ENCODE measurements at regions not wholly inside any gene's neighbourhood (a gene's known extent, or its start where the extent isn't known, plus 50 kb on each side); places are given as distances from the start of the nearest gene placed in this dataset.
"Not testable (repeated sequence)": the region's sequence is repeated elsewhere in the genome, so short reads cannot be mapped to it uniquely, and the experiment has no call there.

- DNase-seq = not testable (repeated sequence)
These were observed 150.0 kb downstream of the AVL9 start for GRCh38 chr7:32645255-32645654.

GRCh38 chr7:32643194-32643593, 147.9 kb downstream of the AVL9 start:
- DNase-seq = no peak

- no peak for DNase-seq
These were observed 143.8 kb downstream of the AVL9 start for GRCh38 chr7:32639122-32639521.

GRCh38 chr7:32638479-32639121, 143.3 kb downstream of the AVL9 start:
- not testable (repeated sequence) for DNase-seq

Data from NCI-H2081 (cell line).